Upper lobe of left lung (tissue), 6 donors: ENCODE measurements at regions not wholly inside any gene's neighbourhood (a gene's known extent, or its start where the extent isn't known, plus 50 kb on each side); places are given as distances from the start of the nearest gene placed in this dataset.
A peak's percentile ranks its signal among the peaks of the same experiment; 100 is the strongest.

ENCODE experiments used
- ATAC-seq, 2 donors: fragments of 200-7000 bp; cut with Tn5 transposase; one replicate each; pipeline ENCODE4 v1.9.1; 2022; ENCODE audit warnings: mild to moderate bottlenecking in 2 of 2, moderate library complexity in 2 of 2; ENCODE audit not compliant: low FRiP score in 2 of 2
- DNase-seq, 2 donors: peaks; one replicate each; pipeline ENCODE4 v3.0.0-alpha.2; 2019 to 2020
- H3K27ac ChIP-seq, 4 donors: fragments of 200-600 bp; sonication (generic); one replicate each; pipeline ENCODE4 v1.5.1; 2016 to 2019
- H3K27me3 ChIP-seq, 4 donors: fragments of 200-600 bp; sonication (generic); one replicate each; pipeline ENCODE4 v1.5.1; 2017 to 2019
- H3K36me3 ChIP-seq, 4 donors: fragments of 200-600 bp; sonication (generic); one replicate each; pipeline ENCODE4 v1.5.1; 2016 to 2019
- H3K4me1 ChIP-seq, 4 donors: fragments of 200-600 bp; sonication (generic); one replicate each; pipeline ENCODE4 v1.5.1; 2018 to 2019
- H3K4me3 ChIP-seq, 4 donors: fragments of 200-600 bp; sonication (generic); one replicate each; pipeline ENCODE4 v1.5.1; 2017 to 2019; ENCODE audit warnings: mild to moderate bottlenecking in 2 of 4, moderate library complexity in 1 of 4
- H3K9me3 ChIP-seq, 4 donors: fragments of 200-600 bp; sonication (generic); one replicate each; pipeline ENCODE4 v1.5.1; 2018 to 2019
- CTCF ChIP-seq, 6 experiments: fragments of 450-650 bp in 4 of 6; fragments of 200-600 bp in 2 of 6; sonication (generic) in 2 of 6; IDR thresholded peaks; one replicate each; pipeline ENCODE4 v1.5.1; 2016 to 2019; ENCODE audit warnings: antibody characterized with exemption in 6 of 6
- EP300 ChIP-seq, 4 donors: sonication (generic); formaldehyde crosslinking; IDR thresholded peaks; one replicate each; pipeline ENCODE4 v1.5.1; 2017; ENCODE audit warnings: antibody characterized with exemption in 4 of 4, control low read depth in 2 of 4
- POLR2A ChIP-seq, 4 donors: fragments of 450-650 bp; IDR thresholded peaks; one replicate each; pipeline ENCODE4 v1.5.1; 2016 to 2017; ENCODE audit warnings: antibody characterized with exemption in 4 of 4, mild to moderate bottlenecking in 2 of 4
- POLR2AphosphoS5 ChIP-seq, 2 donors: sonication (generic); formaldehyde crosslinking; IDR thresholded peaks; one replicate each; pipeline ENCODE4 v1.5.1; 2017; ENCODE audit warnings: antibody characterized with exemption in 2 of 2
- WGBS, 2 donors: methylation state at CpG; one replicate each; pipeline ENCODE4 v1.1.5; 2017 to 2018; 5-methylcytosine and 5-hydroxymethylcytosine counted together
- donor health status: DM: no; HTN: no; CAD: no; lungs with moderate emphysema.
- donor health status: DM: no; HTN: yes; CAD: no; lungs with severe emphysema.

DNA sequence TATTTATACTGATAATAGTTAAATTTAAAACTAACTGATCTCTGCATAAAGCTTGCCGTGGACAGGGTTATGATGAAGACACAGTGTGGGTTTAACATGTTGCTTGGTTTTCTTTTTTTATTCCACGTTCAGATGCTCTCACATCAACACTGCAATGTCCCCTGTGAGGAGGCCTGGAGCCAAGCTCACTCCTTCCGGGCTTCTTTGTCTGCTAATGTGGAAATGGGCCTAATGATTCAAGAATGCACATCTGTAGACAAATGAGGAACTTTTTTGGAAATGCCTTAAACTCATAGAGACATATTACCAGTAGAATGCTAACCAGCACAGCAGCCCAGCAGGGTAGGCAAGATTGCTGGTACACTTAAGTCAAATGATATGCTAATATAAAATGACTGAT is 208.0 kb downstream of the GALR1 start:
- Histone ChIP-seq H3K27me3 (no peaks in the 10 kb centered on the region), H3K4me3 (no peak overlapping the region), H3K4me1 (no peaks in the 10 kb centered on the region), H3K27ac (no peak overlapping the region), H3K36me3 (no peaks in the 10 kb centered on the region), H3K9me3 (no peaks in the 10 kb centered on the region)
- peak in 1 of 2 donors; percentile 23 for ATAC-seq
- WGBS, 2 donors: 65 to 75% methylated on average over 3 of the region's 3 CpGs
- TF ChIP-seq POLR2A (IDR thresholded peaks at IDR 0.05): no peak
- no peak for TF ChIP-seq EP300 (IDR thresholded peaks at IDR 0.05)
- TF ChIP-seq POLR2AphosphoS5 (IDR thresholded peaks at IDR 0.05): no peak
- TF ChIP-seq CTCF (IDR thresholded peaks at IDR 0.05): no peak
- no peak for DNase-seq

DNA sequence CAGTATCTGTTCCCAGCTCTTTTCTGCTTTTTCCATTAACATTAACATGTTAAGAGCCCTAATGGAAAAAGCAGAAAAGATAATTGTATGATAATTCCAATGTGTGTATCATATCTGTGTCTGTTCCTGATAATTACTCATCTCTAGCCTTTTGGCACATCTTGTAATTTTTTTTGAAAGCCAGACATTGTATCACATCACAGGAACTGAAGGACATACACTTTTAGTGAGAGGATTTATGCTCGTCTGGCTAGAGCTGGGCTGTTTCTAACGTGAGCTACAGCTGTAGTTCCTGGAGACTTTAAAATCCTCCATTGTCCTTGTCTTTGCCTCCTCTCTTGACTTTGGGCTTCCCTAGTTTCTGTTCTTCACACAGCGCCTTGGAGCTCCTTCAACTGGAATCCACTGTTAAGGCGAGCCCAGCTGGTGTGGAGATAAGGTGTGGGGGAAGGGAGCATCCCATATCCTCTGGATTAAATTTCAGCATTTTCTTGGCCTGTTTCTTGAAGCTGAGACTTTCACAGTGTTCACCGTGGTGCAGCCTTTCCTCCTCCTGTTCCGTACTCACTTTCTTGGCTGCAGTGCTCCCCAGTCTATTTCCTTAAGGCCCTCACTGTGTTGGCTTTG is 211.5 kb downstream of the GALR1 start:
- Histone ChIP-seq H3K27ac (no peak overlapping the region), H3K4me3 (no peak overlapping the region), H3K4me1 (no peaks in the 10 kb centered on the region), H3K9me3 (no peaks in the 10 kb centered on the region), H3K27me3 (no peaks in the 10 kb centered on the region), H3K36me3 (no peaks in the 10 kb centered on the region)
- no peak for DNase-seq
- ATAC-seq: peak in 1 of 2 donors; percentile 77
- 66 to 70% methylated on average over 6 of the region's 6 CpGs for WGBS, 2 donors
- TF ChIP-seq POLR2AphosphoS5 (IDR thresholded peaks at IDR 0.05): no peak
- no peak for TF ChIP-seq CTCF (IDR thresholded peaks at IDR 0.05)
- TF ChIP-seq POLR2A (IDR thresholded peaks at IDR 0.05): no peak
- no peak for TF ChIP-seq EP300 (IDR thresholded peaks at IDR 0.05)

GRCh38 chr18:77464917-77465316 is 215.3 kb downstream of the GALR1 start:
- Histone ChIP-seq H3K4me3 (no peak overlapping the region), H3K27me3 (no peaks in the 10 kb centered on the region), H3K27ac (no peak overlapping the region), H3K36me3 (no peaks in the 10 kb centered on the region), H3K4me1 (no peaks in the 10 kb centered on the region), H3K9me3 (no peaks in the 10 kb centered on the region)
- no peak for ATAC-seq
- no peak for DNase-seq
- 76 to 78% methylated on average over 3 of the region's 3 CpGs for WGBS, 2 donors
- no peak for TF ChIP-seq POLR2AphosphoS5 (IDR thresholded peaks at IDR 0.05)
- TF ChIP-seq POLR2A (IDR thresholded peaks at IDR 0.05): no peak
- TF ChIP-seq EP300 (IDR thresholded peaks at IDR 0.05): no peak
- no peak for TF ChIP-seq CTCF (IDR thresholded peaks at IDR 0.05)

- no peak overlapping the region for H3K27ac ChIP-seq
- DNase-seq: no peak
- H3K9me3 ChIP-seq: no peaks in the 10 kb centered on the region
- ATAC-seq: no peak
- H3K4me1 ChIP-seq: no peaks in the 10 kb centered on the region
- H3K36me3 ChIP-seq: no peaks in the 10 kb centered on the region
- TF ChIP-seq POLR2AphosphoS5 (IDR thresholded peaks at IDR 0.05) (no peak), POLR2A (IDR thresholded peaks at IDR 0.05) (no peak), EP300 (IDR thresholded peaks at IDR 0.05) (no peak), CTCF (IDR thresholded peaks at IDR 0.05) (no peak)
- no peak overlapping the region for H3K4me3 ChIP-seq
- H3K27me3 ChIP-seq: no peaks in the 10 kb centered on the region
Measured at GRCh38 chr18:77466890-77467289, 217.2 kb downstream of the GALR1 start.

DNA sequence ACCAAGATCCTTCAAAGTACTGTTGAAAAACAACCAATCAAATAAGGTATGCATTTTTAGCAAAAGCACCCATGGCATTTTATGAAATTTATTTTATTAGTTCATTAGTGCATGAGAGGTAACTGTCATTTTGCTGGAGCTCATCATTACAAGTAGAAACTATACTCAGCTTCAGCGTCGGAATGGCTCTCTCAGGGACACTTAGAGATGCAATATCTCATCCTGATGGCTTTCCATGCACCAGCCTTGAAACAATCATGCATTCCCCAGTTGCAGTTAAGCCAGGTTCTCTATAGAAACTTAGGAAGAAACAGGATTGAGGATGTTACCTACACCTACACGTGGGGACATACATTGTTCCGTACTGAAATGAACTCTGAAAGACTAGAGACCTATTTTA is 219.5 kb downstream of the GALR1 start:
- H3K27me3 ChIP-seq: no peaks in the 10 kb centered on the region
- DNase-seq: no peak
- no peaks in the 10 kb centered on the region for H3K36me3 ChIP-seq
- H3K27ac ChIP-seq: no peak overlapping the region
- WGBS, 2 donors: 89 to 93% methylated on average over 4 of the region's 4 CpGs
- no peak for ATAC-seq
- no peak overlapping the region for H3K4me3 ChIP-seq
- no peaks in the 10 kb centered on the region for H3K9me3 ChIP-seq
- H3K4me1 ChIP-seq: no peaks in the 10 kb centered on the region
- TF ChIP-seq EP300 (IDR thresholded peaks at IDR 0.05): no peak
- no peak for TF ChIP-seq POLR2AphosphoS5 (IDR thresholded peaks at IDR 0.05)
- no peak for TF ChIP-seq CTCF (IDR thresholded peaks at IDR 0.05)
- TF ChIP-seq POLR2A (IDR thresholded peaks at IDR 0.05): no peak
